IMR-90 (cell line): ENCODE measurements at regions not wholly inside any gene's neighbourhood (a gene's known extent, or its start where the extent isn't known, plus 50 kb on each side); places are given as distances from the start of the nearest gene placed in this dataset.

Source experiments
- ATAC-seq: fragments of 200-7000 bp; cut with Tn5 transposase; 2 replicates; pipeline ENCODE4 v1.9.1; 2020; ENCODE audit warnings: low read depth, mild to moderate bottlenecking, moderate library complexity
- BruUV-seq: library from RNA; stranded (reverse); fragments of 400-500 nt; replicated peaks from 2 replicates; lab custom pipeline; 2021; lab: Mats Ljungman, UMichigan
- CTCF ChIA-PET: fragments of 300-600 bp; formaldehyde crosslinking; extraction: SDS; loops from one replicate; lab custom pipeline; 2021; ENCODE audit warnings: antibody characterized with exemption; lab: Yijun Ruan, JAX
- POLR2A ChIA-PET: fragments of 300-600 bp; sonication (Branson Sonifier 250); formaldehyde crosslinking; loops from one replicate; lab custom pipeline; 2022; ENCODE audit warnings: antibody characterized with exemption; ENCODE audit not compliant: unreplicated experiment; lab: Charles Lee
- DNase-seq: peaks from one replicate; pipeline ENCODE4 v3.0.0; 2013
- H2AFZ ChIP-seq: replicated peaks from 2 replicates; pipeline ENCODE3; 2013; ENCODE audit warnings: low read length, mild to moderate bottlenecking; ENCODE audit not compliant: poor library complexity
- H2AK5ac ChIP-seq: 2 replicates; pipeline ENCODE4 v1.6.1; 2013; ENCODE audit warnings: low read depth, low read length, inconsistent platforms
- H2AK9ac ChIP-seq: replicated peaks from 2 replicates; pipeline ENCODE3; 2013; ENCODE audit warnings: mild to moderate bottlenecking, low read depth, low read length, moderate library complexity; ENCODE audit not compliant: poor library complexity
- H2BK120ac ChIP-seq: 2 replicates; pipeline ENCODE4 v1.6.1; 2013; ENCODE audit warnings: low read depth, low read length, inconsistent platforms
- H2BK15ac ChIP-seq: 3 replicates; pipeline ENCODE4 v1.6.1; 2013; ENCODE audit warnings: low read depth, low read length, inconsistent platforms
- H2BK20ac ChIP-seq: 2 replicates; pipeline ENCODE4 v1.6.1; 2013; ENCODE audit warnings: low read depth, mild to moderate bottlenecking, inconsistent platforms, low read length, moderate library complexity
- H2BK5ac ChIP-seq: 2 replicates; pipeline ENCODE4 v1.6.1; 2013; ENCODE audit warnings: mild to moderate bottlenecking, low read depth, low read length, inconsistent platforms; ENCODE audit not compliant: poor library complexity, severe bottlenecking
- H3K14ac ChIP-seq: replicated peaks from 2 replicates; pipeline ENCODE4 v1.6.1; 2013; ENCODE audit warnings: low read depth, low read length, inconsistent platforms
- H3K18ac ChIP-seq: 2 replicates; pipeline ENCODE4 v1.6.1; 2013; ENCODE audit warnings: low read depth, low read length, control low read depth
- H3K23ac ChIP-seq: 2 replicates; pipeline ENCODE4 v1.6.1; 2013; ENCODE audit warnings: low read depth, low read length, inconsistent platforms
- H3K27ac ChIP-seq: 2 replicates; pipeline ENCODE4 v1.5.1; 2013; ENCODE audit warnings: mild to moderate bottlenecking, control low read depth, low read length; ENCODE audit not compliant: insufficient read depth
- H3K27me3 ChIP-seq: 2 replicates; pipeline ENCODE4 v1.6.1; 2013; ENCODE audit warnings: low read length; ENCODE audit not compliant: control insufficient read depth, insufficient read depth
- H3K36me3 ChIP-seq: 2 replicates; pipeline ENCODE4 v1.6.1; 2013; ENCODE audit warnings: low read length, mixed read lengths; ENCODE audit not compliant: control insufficient read depth, insufficient read depth
- H3K4ac ChIP-seq: 2 replicates; pipeline ENCODE4 v1.6.1; 2013; ENCODE audit warnings: low read depth, low read length, inconsistent platforms
- H3K4me1 ChIP-seq: 2 replicates; pipeline ENCODE4 v1.6.1; 2013; ENCODE audit warnings: low read length, mixed read lengths; ENCODE audit not compliant: control insufficient read depth, insufficient read depth
- H3K4me2 ChIP-seq: 2 replicates; pipeline ENCODE4 v1.6.1; 2013; ENCODE audit warnings: low read depth, mild to moderate bottlenecking, control low read depth, low read length, moderate library complexity
- H3K4me3 ChIP-seq: 2 replicates; pipeline ENCODE4 v1.5.1; 2013; ENCODE audit warnings: low read depth, mild to moderate bottlenecking, control low read depth, low read length, moderate library complexity; ENCODE audit not compliant: insufficient read depth
- H3K56ac ChIP-seq: 2 replicates; pipeline ENCODE4 v1.6.1; 2013; ENCODE audit warnings: low read length, inconsistent platforms; ENCODE audit not compliant: insufficient read depth; ENCODE audit errors: extremely low read depth
- H3K79me1 ChIP-seq, 2 experiments: 2 replicates each; pipeline ENCODE4 v1.6.1; 2013; ENCODE audit warnings: low read length in 2 of 2, inconsistent platforms in 1 of 2, low read depth in 1 of 2
- H3K9ac ChIP-seq: 2 replicates; pipeline ENCODE4 v1.6.1; 2013; ENCODE audit warnings: low read depth, low read length, control low read depth
- H3K9me1 ChIP-seq: 2 replicates; pipeline ENCODE4 v1.6.1; 2013; ENCODE audit warnings: low read length, inconsistent platforms; ENCODE audit not compliant: insufficient read depth
- H3K9me3 ChIP-seq: 2 replicates; pipeline ENCODE4 v1.6.1; 2013; ENCODE audit warnings: low read length; ENCODE audit not compliant: control insufficient read depth, insufficient read depth
- H4K20me1 ChIP-seq: 2 replicates; pipeline ENCODE4 v1.6.1; 2013; ENCODE audit warnings: low read length, inconsistent platforms; ENCODE audit not compliant: insufficient read depth
- H4K5ac ChIP-seq: 2 replicates; pipeline ENCODE4 v1.6.1; 2013; ENCODE audit warnings: mild to moderate bottlenecking, low read depth, low read length, control low read depth
- H4K8ac ChIP-seq, 2 experiments: 2 replicates each; pipeline ENCODE4 v1.6.1; 2013; ENCODE audit warnings: low read depth in 2 of 2, low read length in 2 of 2, control low read depth in 1 of 2, inconsistent platforms in 1 of 2
- H4K91ac ChIP-seq: 2 replicates; pipeline ENCODE4 v1.6.1; 2013; ENCODE audit warnings: low read depth, low read length, inconsistent platforms; ENCODE audit not compliant: insufficient read depth
- CEBPB ChIP-seq: IDR thresholded peaks from 2 replicates; pipeline ENCODE4 v1.6.1; 2012; ENCODE audit warnings: low read depth, low read length, improper control_type of control experiment
- CTCF ChIP-seq: conservative IDR thresholded peaks from 2 replicates; pipeline ENCODE4 v1.5.1; 2012; ENCODE audit warnings: mild to moderate bottlenecking, low read depth, low read length, improper control_type of control experiment
- FOS ChIP-seq: fragments of 150-350 bp; IDR thresholded peaks from 2 replicates; pipeline ENCODE4 v1.6.1; 2016; ENCODE audit warnings: low read depth, low read length
- MAFK ChIP-seq: IDR thresholded peaks from 2 replicates; pipeline ENCODE4 v1.6.1; 2012; ENCODE audit warnings: low read depth, low read length, improper control_type of control experiment
- MXI1 ChIP-seq: IDR thresholded peaks from 2 replicates; pipeline ENCODE4 v1.6.1; 2012; ENCODE audit warnings: low read depth, mild to moderate bottlenecking, low read length, moderate library complexity, borderline replicate concordance
- NFE2L2 ChIP-seq: fragments of 150-350 bp; IDR thresholded peaks from 2 replicates; pipeline ENCODE4 v1.6.1; 2016; ENCODE audit warnings: low read depth, mild to moderate bottlenecking, low read length
- POLR2A ChIP-seq: IDR thresholded peaks from 2 replicates; pipeline ENCODE4 v1.6.1; 2012; ENCODE audit warnings: mild to moderate bottlenecking, low read depth, low read length
- RAD21 ChIP-seq: IDR thresholded peaks from 2 replicates; pipeline ENCODE4 v1.6.1; 2012; ENCODE audit warnings: low read length, improper control_type of control experiment
- RCOR1 ChIP-seq: IDR thresholded peaks from 2 replicates; pipeline ENCODE4 v1.6.1; 2012; ENCODE audit warnings: mild to moderate bottlenecking, low read length, improper control_type of control experiment; ENCODE audit not compliant: insufficient replicate concordance
- RFX5 ChIP-seq: IDR thresholded peaks from 2 replicates; pipeline ENCODE4 v1.8.0; 2012; ENCODE audit warnings: low read depth, mild to moderate bottlenecking, low read length, moderate library complexity
- SMC3 ChIP-seq: fragments of 150-350 bp; IDR thresholded peaks from 2 replicates; pipeline ENCODE4 v1.6.1; 2016; ENCODE audit warnings: low read depth, mild to moderate bottlenecking, antibody characterized with exemption, low read length, moderate library complexity
- WGBS, 2 experiments: methylation state at CpG; one replicate each; pipeline versions ENCODE4 v1.1.5 to v1.1.7; 2013; ENCODE audit warnings: missing lambda C conversion rate in 2 of 2; ENCODE audit not compliant: insufficient read length in 1 of 2; ENCODE audit errors: extremely low coverage in 2 of 2; 5-methylcytosine and 5-hydroxymethylcytosine counted together
- dilution Hi-C: fragments of 300-500 bp; cut with HindIII; formaldehyde crosslinking; loops from one replicate; pipeline ENCODE4 v1.14.3; 2018; ENCODE audit warnings: low sequenced_read_pairs; ENCODE audit not compliant: unreplicated experiment
- in situ Hi-C: fragments of 300-500 bp; cut with MboI; formaldehyde crosslinking; loops from 3 replicates; pipeline ENCODE4 v1.14.3; 2019; ENCODE audit warnings: low sequenced_read_pairs, inconsistent platforms, mixed read lengths
- intact Hi-C: fragments of 100-400 bp; cut with micrococcal nuclease; formaldehyde crosslinking; loops from 2 replicates; pipeline ENCODE4 v1.10.0; 2022

GRCh38 chr2:186105016-186105724, 366.6 kb downstream of the FSIP2 start:
- ChIA-PET POLR2A (no interaction called here), CTCF (no interaction called here)
- Histone ChIP-seq H4K20me1 (no peaks in the 10 kb centered on the region), H2BK20ac (no peak overlapping the region), H3K23ac (no peak overlapping the region), H2AFZ (no peak overlapping the region), H3K79me1 (no peaks in the 10 kb centered on the region), H3K4me2 (no peak overlapping the region), H2BK120ac (no peak overlapping the region), H4K5ac (no peak overlapping the region), H2AK5ac (no peak overlapping the region), H3K4me3 (no peak overlapping the region), H3K27ac (no peak overlapping the region), H3K36me3 (no peaks in the 10 kb centered on the region), H3K56ac (no peak overlapping the region), H4K8ac (no peak overlapping the region), H2AK9ac (no peak overlapping the region), H3K27me3 (no peaks in the 10 kb centered on the region), H3K9ac (no peak overlapping the region), H2BK5ac (no peak overlapping the region), H3K14ac (no peak overlapping the region), H3K9me3 (no peaks in the 10 kb centered on the region), H3K4ac (no peak overlapping the region), H3K9me1 (no peaks in the 10 kb centered on the region), H3K4me1 (no peaks in the 10 kb centered on the region), H3K18ac (no peak overlapping the region), H2BK15ac (no peak overlapping the region), H4K91ac (no peak overlapping the region)
- dilution Hi-C loops = no loop called here
- intact Hi-C loops = no loop called here
- TF ChIP-seq FOS = no peak
- no peak for TF ChIP-seq MAFK
- TF ChIP-seq MXI1 = no peak
- no peak for TF ChIP-seq RCOR1
- TF ChIP-seq CTCF = no peak
- TF ChIP-seq NFE2L2 = no peak
- TF ChIP-seq CEBPB = no peak
- no peak for TF ChIP-seq POLR2A
- TF ChIP-seq SMC3 = no peak
- TF ChIP-seq RAD21 = no peak
- TF ChIP-seq RFX5 = no peak
- no CpG with 5 or more reads among the region's 1 CpG for WGBS, 2 experiments
- DNase-seq = no peak
- in situ Hi-C loops = no loop called here
- ATAC-seq = no peak
- no TSS peak for BruUV-seq
